ENCODE measurements at regions not wholly inside any gene's neighbourhood (a gene's known extent, or its start where the extent isn't known, plus 50 kb on each side); places are given as distances from the start of the nearest gene placed in this dataset.

GRCh38 chr12:5268424-5269210 is 163.3 kb upstream of the NTF3 start:
- ChIA-PET POLR2A (no interaction called here), CTCF (no interaction called here)
- Mint-ChIP-seq H3K27ac (no peak overlapping the region), H3K4me3 (no peak overlapping the region), H3K36me3 (ENCODE audit: low read depth) (no peaks in the 10 kb centered on the region), H3K27me3 (no peaks in the 10 kb centered on the region), H3K9me3 (no peaks in the 10 kb centered on the region), H3K4me1 (ENCODE audit: low read depth) (no peaks in the 10 kb centered on the region)
- Histone ChIP-seq H3K27me3 (ENCODE audit: control insufficient read depth in 1 of 2, insufficient read depth in 2 of 2, low read length in 2 of 2) (no peaks in the 10 kb centered on the region), H3K27ac (ENCODE audit: low read depth in 1 of 2, low read length in 2 of 2) (no peak overlapping the region), H3K4me1 (ENCODE audit: insufficient read depth, low read length) (no peaks in the 10 kb centered on the region), H3K9me3 (ENCODE audit: control insufficient read depth in 1 of 2, insufficient read depth in 1 of 2, low read length in 2 of 2) (no peaks in the 10 kb centered on the region), H3K4me3 (ENCODE audit: low read length) (no peak overlapping the region), H3K36me3 (ENCODE audit: insufficient read depth, low read length) (no peaks in the 10 kb centered on the region)
- ATAC-seq (ENCODE audit: poor library complexity) (no peak), DNase-seq (no peak)
- TF ChIP-seq CTCF (IDR thresholded peaks at IDR 0.05) = no peak
- intact Hi-C loops (cut with DNase I, micrococcal nuclease) = no loop called here

GRCh38 chr12:5269846-5270245 is 162.1 kb upstream of the NTF3 start:
- H3K27me3 Mint-ChIP-seq = no peaks in the 10 kb centered on the region
- TF ChIP-seq CTCF (IDR thresholded peaks at IDR 0.05) = no peak
- H3K36me3 Mint-ChIP-seq (ENCODE audit: low read depth) = no peaks in the 10 kb centered on the region
- no peaks in the 10 kb centered on the region for H3K9me3 Mint-ChIP-seq
- intact Hi-C loops (cut with DNase I, micrococcal nuclease) = no loop called here
- H3K27ac ChIP-seq (ENCODE audit: low read depth in 1 of 2, low read length in 2 of 2) = no peak overlapping the region
- H3K27me3 ChIP-seq (ENCODE audit: control insufficient read depth in 1 of 2, insufficient read depth in 2 of 2, low read length in 2 of 2) = no peaks in the 10 kb centered on the region
- no peaks in the 10 kb centered on the region for H3K9me3 ChIP-seq (ENCODE audit: control insufficient read depth in 1 of 2, insufficient read depth in 1 of 2, low read length in 2 of 2)
- H3K4me1 ChIP-seq (ENCODE audit: insufficient read depth, low read length) = no peaks in the 10 kb centered on the region
- ATAC-seq (ENCODE audit: poor library complexity) (no peak), DNase-seq (no peak)
- no peaks in the 10 kb centered on the region for H3K4me1 Mint-ChIP-seq (ENCODE audit: low read depth)
- no peak overlapping the region for H3K4me3 Mint-ChIP-seq
- ChIA-PET POLR2A (no interaction called here), CTCF (no interaction called here)
- H3K4me3 ChIP-seq (ENCODE audit: low read length) = no peak overlapping the region
- no peaks in the 10 kb centered on the region for H3K36me3 ChIP-seq (ENCODE audit: insufficient read depth, low read length)
- no peak overlapping the region for H3K27ac Mint-ChIP-seq

- no peaks in the 10 kb centered on the region for H3K4me1 Mint-ChIP-seq (ENCODE audit: low read depth)
Measured at GRCh38 chr12:5272018-5272785, 159.7 kb upstream of the NTF3 start.

More at GRCh38 chr12:5272018-5272785, 159.7 kb upstream of the NTF3 start:
- H3K36me3 Mint-ChIP-seq (ENCODE audit: low read depth) = no peaks in the 10 kb centered on the region
- DNase-seq (no peak), ATAC-seq (ENCODE audit: poor library complexity) (no peak)
- CTCF ChIA-PET = no interaction called here
- H3K4me3 ChIP-seq (ENCODE audit: low read length) = no peak overlapping the region
- H3K9me3 Mint-ChIP-seq = no peaks in the 10 kb centered on the region
- H3K27me3 Mint-ChIP-seq = no peaks in the 10 kb centered on the region
- intact Hi-C loops (cut with DNase I, micrococcal nuclease) = no loop called here
- no peak overlapping the region for H3K27ac ChIP-seq (ENCODE audit: low read depth in 1 of 2, low read length in 2 of 2)
- H3K27me3 ChIP-seq (ENCODE audit: control insufficient read depth in 1 of 2, insufficient read depth in 2 of 2, low read length in 2 of 2) = no peaks in the 10 kb centered on the region
- H3K4me3 Mint-ChIP-seq = no peak overlapping the region
- no peak overlapping the region for H3K27ac Mint-ChIP-seq
- H3K9me3 ChIP-seq (ENCODE audit: control insufficient read depth in 1 of 2, insufficient read depth in 1 of 2, low read length in 2 of 2) = peaks cover 0 to 5% of the 10 kb centered on the region in 2 experiments
- no peaks in the 10 kb centered on the region for H3K4me1 ChIP-seq (ENCODE audit: insufficient read depth, low read length)
- POLR2A ChIA-PET = no interaction called here
- TF ChIP-seq CTCF (IDR thresholded peaks at IDR 0.05) = no peak
- H3K36me3 ChIP-seq (ENCODE audit: insufficient read depth, low read length) = no peaks in the 10 kb centered on the region

All from CD4-positive, alpha-beta T cell (primary cell).